ENCODE measurements at regions not wholly inside any gene's neighbourhood (a gene's known extent, or its start where the extent isn't known, plus 50 kb on each side); places are given as distances from the start of the nearest gene placed in this dataset.

GRCh38 chr3:115204475-115204874 lies 57.4 kb upstream of the ZBTB20 start:
- POLR2A ChIA-PET, result interaction anchor here (0.7 kb wide), 1 partner anchor 201 kb away, joined by 5 read pairs; no protein-coding TSS in a partner anchor
- Histone ChIP-seq H3K36me3 (ENCODE audit: control insufficient read depth in 2 of 2, insufficient read depth in 2 of 2, low read length in 1 of 2) (no peaks in the 10 kb centered on the region), H3K27ac (ENCODE audit: control insufficient read depth, insufficient read depth) (no peak overlapping the region), H3K4me2 (ENCODE audit: control insufficient read depth, insufficient read depth) (no peak overlapping the region), H2AFZ (ENCODE audit: control insufficient read depth, low read depth, low read length) (no peak overlapping the region), H3K4me1 (ENCODE audit: control insufficient read depth, insufficient read depth, low read length) (no peaks in the 10 kb centered on the region), H3K9me3 (replicated peaks; ENCODE audit: control insufficient read depth, insufficient read depth, low read length) (no peaks in the 10 kb centered on the region), H3K27me3 (replicated peaks in 1 of 2; ENCODE audit: control insufficient read depth in 2 of 2, insufficient read depth in 2 of 2, low read length in 1 of 2) (no peaks in the 10 kb centered on the region; a peak in 1 of 4 replicates), H3K4me3 (no peak overlapping the region), H3K79me2 (ENCODE audit: control insufficient read depth, insufficient read depth, low read length) (no peaks in the 10 kb centered on the region), H4K20me1 (ENCODE audit: control insufficient read depth, insufficient read depth) (no peaks in the 10 kb centered on the region), H3K9ac (ENCODE audit: control insufficient read depth, insufficient read depth, low read length) (no peak overlapping the region)
- no peak for FAIRE-seq
- intact Hi-C loops (cut with micrococcal nuclease; ENCODE audit: unreplicated experiment) (no loop called here), in situ Hi-C loops (cut with MboI) (no loop called here)
- CTCF ChIA-PET, result no interaction called here
- RAD21 ChIA-PET (ENCODE audit: unreplicated experiment), result no interaction called here
- DNase-seq (ENCODE audit: low read depth, low spot score), result no peak
- no TSS peak for BruUV-seq (replicated peaks)
- ATAC-seq, result no peak
- SMC1A ChIA-PET (ENCODE audit: uncharacterized antibody, unreplicated experiment), result interaction anchor here (0.7 kb wide), 1 partner anchor 443 kb away, joined by 4 read pairs; no protein-coding TSS in a partner anchor
- no peak for TF ChIP-seq STAT1 (conservative IDR thresholded peaks at IDR 0.05)
- no peak for TF ChIP-seq DPF2 (IDR thresholded peaks at IDR 0.05)
- no peak for TF ChIP-seq SMARCA5 (IDR thresholded peaks at IDR 0.05)
- no peak for TF ChIP-seq MXI1 (IDR thresholded peaks at IDR 0.05; ENCODE audit: low read depth, low read length)
- no peak for TF ChIP-seq ZBTB40 (IDR thresholded peaks at IDR 0.05; ENCODE audit: borderline replicate concordance)
- no peak for TF ChIP-seq NRF1 (conservative IDR thresholded peaks at IDR 0.05; ENCODE audit: low read depth, low read length)
- no peak for TF ChIP-seq CHD2 (IDR thresholded peaks at IDR 0.05; ENCODE audit: borderline replicate concordance, low read depth, low read length)
- no peak for TF ChIP-seq HCFC1 (IDR thresholded peaks at IDR 0.05; ENCODE audit: low read length)
- TF ChIP-seq ZBED1 (IDR thresholded peaks at IDR 0.05; ENCODE audit: borderline replicate concordance), result no peak
